ENCODE measurements at regions not wholly inside any gene's neighbourhood (a gene's known extent, or its start where the extent isn't known, plus 50 kb on each side); places are given as distances from the start of the nearest gene placed in this dataset.

DNA sequence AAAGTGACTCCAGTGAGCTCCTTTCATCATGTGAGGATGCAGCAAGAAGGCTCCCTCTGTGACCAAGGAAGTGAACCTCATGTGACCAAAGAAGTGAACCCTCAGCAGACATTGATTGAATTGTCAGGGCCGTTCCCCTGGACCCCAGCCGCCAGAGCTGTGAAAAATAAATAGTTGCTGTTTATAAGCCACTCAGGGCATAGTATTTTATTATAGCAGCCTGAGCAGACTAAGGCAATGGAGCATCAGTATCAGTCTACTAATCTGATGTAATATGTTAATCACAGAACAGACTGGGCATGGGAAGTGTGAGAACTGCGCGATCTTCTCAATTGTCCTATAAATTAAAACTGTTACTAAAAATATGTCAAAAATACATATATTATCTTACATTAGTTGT, 384.5 kb upstream of the PRKCQ start (continued):
- TF ChIP-seq, protein P1, sequence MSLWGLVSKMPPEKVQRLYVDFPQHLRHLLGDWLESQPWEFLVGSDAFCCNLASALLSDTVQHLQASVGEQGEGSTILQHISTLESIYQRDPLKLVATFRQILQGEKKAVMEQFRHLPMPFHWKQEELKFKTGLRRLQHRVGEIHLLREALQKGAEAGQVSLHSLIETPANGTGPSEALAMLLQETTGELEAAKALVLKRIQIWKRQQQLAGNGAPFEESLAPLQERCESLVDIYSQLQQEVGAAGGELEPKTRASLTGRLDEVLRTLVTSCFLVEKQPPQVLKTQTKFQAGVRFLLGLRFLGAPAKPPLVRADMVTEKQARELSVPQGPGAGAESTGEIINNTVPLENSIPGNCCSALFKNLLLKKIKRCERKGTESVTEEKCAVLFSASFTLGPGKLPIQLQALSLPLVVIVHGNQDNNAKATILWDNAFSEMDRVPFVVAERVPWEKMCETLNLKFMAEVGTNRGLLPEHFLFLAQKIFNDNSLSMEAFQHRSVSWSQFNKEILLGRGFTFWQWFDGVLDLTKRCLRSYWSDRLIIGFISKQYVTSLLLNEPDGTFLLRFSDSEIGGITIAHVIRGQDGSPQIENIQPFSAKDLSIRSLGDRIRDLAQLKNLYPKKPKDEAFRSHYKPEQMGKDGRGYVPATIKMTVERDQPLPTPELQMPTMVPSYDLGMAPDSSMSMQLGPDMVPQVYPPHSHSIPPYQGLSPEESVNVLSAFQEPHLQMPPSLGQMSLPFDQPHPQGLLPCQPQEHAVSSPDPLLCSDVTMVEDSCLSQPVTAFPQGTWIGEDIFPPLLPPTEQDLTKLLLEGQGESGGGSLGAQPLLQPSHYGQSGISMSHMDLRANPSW (CRISPR knock-in tag; conservative IDR thresholded peaks at IDR 0.05; ENCODE audit: low read depth), result no peak
- TF ChIP-seq CREM (CRISPR knock-in tag; IDR thresholded peaks at IDR 0.05) (no peak), ZBTB21 (CRISPR knock-in tag; IDR thresholded peaks at IDR 0.05; ENCODE audit: borderline replicate concordance) (no peak)
- TF ChIP-seq, protein P2, sequence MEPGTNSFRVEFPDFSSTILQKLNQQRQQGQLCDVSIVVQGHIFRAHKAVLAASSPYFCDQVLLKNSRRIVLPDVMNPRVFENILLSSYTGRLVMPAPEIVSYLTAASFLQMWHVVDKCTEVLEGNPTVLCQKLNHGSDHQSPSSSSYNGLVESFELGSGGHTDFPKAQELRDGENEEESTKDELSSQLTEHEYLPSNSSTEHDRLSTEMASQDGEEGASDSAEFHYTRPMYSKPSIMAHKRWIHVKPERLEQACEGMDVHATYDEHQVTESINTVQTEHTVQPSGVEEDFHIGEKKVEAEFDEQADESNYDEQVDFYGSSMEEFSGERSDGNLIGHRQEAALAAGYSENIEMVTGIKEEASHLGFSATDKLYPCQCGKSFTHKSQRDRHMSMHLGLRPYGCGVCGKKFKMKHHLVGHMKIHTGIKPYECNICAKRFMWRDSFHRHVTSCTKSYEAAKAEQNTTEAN (CRISPR knock-in tag; IDR thresholded peaks at IDR 0.05), result no peak

DNA sequence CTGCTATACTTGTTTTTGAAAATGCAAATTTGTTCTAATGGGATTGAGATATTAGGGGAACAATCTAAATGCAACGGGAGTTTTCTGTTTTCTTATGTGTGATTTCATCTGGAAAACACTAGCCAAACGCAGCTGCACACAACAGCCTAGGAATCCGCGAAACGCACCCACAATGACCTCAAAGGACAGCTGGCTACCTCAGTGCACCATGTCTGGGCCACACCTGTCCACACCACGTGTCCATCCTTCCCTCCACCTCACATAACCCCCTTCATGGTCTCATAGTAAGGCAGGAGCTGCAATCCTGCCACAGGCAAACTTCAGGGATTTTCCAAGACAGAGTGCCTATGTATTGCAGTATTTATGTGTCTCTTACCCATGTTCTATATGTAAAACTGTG, 382.5 kb upstream of the PRKCQ start:
- DNase-seq (ENCODE audit: low spot score), result no peak
- no peaks in the 10 kb centered on the region; the same call in 1 of the 2 replicates for H3K36me3 Mint-ChIP-seq
- TF ChIP-seq, protein P3, sequence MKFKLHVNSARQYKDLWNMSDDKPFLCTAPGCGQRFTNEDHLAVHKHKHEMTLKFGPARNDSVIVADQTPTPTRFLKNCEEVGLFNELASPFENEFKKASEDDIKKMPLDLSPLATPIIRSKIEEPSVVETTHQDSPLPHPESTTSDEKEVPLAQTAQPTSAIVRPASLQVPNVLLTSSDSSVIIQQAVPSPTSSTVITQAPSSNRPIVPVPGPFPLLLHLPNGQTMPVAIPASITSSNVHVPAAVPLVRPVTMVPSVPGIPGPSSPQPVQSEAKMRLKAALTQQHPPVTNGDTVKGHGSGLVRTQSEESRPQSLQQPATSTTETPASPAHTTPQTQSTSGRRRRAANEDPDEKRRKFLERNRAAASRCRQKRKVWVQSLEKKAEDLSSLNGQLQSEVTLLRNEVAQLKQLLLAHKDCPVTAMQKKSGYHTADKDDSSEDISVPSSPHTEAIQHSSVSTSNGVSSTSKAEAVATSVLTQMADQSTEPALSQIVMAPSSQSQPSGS (CRISPR knock-in tag; IDR thresholded peaks at IDR 0.05; ENCODE audit: borderline replicate concordance, low read depth), result no peak
- TF ChIP-seq FOXP1 (CRISPR knock-in tag; IDR thresholded peaks at IDR 0.05; ENCODE audit: borderline replicate concordance) (no peak), ZBTB21 (CRISPR knock-in tag; IDR thresholded peaks at IDR 0.05; ENCODE audit: borderline replicate concordance) (no peak), TCF7 (CRISPR knock-in tag; IDR thresholded peaks at IDR 0.05; ENCODE audit: low read depth) (no peak), CREB1 (CRISPR knock-in tag; IDR thresholded peaks at IDR 0.05) (no peak), ZNF396 (CRISPR knock-in tag; IDR thresholded peaks at IDR 0.05; ENCODE audit: borderline replicate concordance) (no peak), ZNF671 (CRISPR knock-in tag; IDR thresholded peaks at IDR 0.05) (no peak)
- TF ChIP-seq, protein P4, sequence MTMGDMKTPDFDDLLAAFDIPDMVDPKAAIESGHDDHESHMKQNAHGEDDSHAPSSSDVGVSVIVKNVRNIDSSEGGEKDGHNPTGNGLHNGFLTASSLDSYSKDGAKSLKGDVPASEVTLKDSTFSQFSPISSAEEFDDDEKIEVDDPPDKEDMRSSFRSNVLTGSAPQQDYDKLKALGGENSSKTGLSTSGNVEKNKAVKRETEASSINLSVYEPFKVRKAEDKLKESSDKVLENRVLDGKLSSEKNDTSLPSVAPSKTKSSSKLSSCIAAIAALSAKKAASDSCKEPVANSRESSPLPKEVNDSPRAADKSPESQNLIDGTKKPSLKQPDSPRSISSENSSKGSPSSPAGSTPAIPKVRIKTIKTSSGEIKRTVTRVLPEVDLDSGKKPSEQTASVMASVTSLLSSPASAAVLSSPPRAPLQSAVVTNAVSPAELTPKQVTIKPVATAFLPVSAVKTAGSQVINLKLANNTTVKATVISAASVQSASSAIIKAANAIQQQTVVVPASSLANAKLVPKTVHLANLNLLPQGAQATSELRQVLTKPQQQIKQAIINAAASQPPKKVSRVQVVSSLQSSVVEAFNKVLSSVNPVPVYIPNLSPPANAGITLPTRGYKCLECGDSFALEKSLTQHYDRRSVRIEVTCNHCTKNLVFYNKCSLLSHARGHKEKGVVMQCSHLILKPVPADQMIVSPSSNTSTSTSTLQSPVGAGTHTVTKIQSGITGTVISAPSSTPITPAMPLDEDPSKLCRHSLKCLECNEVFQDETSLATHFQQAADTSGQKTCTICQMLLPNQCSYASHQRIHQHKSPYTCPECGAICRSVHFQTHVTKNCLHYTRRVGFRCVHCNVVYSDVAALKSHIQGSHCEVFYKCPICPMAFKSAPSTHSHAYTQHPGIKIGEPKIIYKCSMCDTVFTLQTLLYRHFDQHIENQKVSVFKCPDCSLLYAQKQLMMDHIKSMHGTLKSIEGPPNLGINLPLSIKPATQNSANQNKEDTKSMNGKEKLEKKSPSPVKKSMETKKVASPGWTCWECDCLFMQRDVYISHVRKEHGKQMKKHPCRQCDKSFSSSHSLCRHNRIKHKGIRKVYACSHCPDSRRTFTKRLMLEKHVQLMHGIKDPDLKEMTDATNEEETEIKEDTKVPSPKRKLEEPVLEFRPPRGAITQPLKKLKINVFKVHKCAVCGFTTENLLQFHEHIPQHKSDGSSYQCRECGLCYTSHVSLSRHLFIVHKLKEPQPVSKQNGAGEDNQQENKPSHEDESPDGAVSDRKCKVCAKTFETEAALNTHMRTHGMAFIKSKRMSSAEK (CRISPR knock-in tag; IDR thresholded peaks at IDR 0.05; ENCODE audit: borderline replicate concordance), result no peak
- TF ChIP-seq, protein P5, sequence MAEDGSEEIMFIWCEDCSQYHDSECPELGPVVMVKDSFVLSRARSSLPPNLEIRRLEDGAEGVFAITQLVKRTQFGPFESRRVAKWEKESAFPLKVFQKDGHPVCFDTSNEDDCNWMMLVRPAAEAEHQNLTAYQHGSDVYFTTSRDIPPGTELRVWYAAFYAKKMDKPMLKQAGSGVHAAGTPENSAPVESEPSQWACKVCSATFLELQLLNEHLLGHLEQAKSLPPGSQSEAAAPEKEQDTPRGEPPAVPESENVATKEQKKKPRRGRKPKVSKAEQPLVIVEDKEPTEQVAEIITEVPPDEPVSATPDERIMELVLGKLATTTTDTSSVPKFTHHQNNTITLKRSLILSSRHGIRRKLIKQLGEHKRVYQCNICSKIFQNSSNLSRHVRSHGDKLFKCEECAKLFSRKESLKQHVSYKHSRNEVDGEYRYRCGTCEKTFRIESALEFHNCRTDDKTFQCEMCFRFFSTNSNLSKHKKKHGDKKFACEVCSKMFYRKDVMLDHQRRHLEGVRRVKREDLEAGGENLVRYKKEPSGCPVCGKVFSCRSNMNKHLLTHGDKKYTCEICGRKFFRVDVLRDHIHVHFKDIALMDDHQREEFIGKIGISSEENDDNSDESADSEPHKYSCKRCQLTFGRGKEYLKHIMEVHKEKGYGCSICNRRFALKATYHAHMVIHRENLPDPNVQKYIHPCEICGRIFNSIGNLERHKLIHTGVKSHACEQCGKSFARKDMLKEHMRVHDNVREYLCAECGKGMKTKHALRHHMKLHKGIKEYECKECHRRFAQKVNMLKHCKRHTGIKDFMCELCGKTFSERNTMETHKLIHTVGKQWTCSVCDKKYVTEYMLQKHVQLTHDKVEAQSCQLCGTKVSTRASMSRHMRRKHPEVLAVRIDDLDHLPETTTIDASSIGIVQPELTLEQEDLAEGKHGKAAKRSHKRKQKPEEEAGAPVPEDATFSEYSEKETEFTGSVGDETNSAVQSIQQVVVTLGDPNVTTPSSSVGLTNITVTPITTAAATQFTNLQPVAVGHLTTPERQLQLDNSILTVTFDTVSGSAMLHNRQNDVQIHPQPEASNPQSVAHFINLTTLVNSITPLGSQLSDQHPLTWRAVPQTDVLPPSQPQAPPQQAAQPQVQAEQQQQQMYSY (CRISPR knock-in tag; IDR thresholded peaks at IDR 0.05), result no peak
- TF ChIP-seq, protein P6, sequence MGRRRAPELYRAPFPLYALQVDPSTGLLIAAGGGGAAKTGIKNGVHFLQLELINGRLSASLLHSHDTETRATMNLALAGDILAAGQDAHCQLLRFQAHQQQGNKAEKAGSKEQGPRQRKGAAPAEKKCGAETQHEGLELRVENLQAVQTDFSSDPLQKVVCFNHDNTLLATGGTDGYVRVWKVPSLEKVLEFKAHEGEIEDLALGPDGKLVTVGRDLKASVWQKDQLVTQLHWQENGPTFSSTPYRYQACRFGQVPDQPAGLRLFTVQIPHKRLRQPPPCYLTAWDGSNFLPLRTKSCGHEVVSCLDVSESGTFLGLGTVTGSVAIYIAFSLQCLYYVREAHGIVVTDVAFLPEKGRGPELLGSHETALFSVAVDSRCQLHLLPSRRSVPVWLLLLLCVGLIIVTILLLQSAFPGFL (CRISPR knock-in tag; IDR thresholded peaks at IDR 0.05; ENCODE audit: borderline replicate concordance), result no peak
- TF ChIP-seq, protein P7, sequence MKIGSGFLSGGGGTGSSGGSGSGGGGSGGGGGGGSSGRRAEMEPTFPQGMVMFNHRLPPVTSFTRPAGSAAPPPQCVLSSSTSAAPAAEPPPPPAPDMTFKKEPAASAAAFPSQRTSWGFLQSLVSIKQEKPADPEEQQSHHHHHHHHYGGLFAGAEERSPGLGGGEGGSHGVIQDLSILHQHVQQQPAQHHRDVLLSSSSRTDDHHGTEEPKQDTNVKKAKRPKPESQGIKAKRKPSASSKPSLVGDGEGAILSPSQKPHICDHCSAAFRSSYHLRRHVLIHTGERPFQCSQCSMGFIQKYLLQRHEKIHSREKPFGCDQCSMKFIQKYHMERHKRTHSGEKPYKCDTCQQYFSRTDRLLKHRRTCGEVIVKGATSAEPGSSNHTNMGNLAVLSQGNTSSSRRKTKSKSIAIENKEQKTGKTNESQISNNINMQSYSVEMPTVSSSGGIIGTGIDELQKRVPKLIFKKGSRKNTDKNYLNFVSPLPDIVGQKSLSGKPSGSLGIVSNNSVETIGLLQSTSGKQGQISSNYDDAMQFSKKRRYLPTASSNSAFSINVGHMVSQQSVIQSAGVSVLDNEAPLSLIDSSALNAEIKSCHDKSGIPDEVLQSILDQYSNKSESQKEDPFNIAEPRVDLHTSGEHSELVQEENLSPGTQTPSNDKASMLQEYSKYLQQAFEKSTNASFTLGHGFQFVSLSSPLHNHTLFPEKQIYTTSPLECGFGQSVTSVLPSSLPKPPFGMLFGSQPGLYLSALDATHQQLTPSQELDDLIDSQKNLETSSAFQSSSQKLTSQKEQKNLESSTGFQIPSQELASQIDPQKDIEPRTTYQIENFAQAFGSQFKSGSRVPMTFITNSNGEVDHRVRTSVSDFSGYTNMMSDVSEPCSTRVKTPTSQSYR (CRISPR knock-in tag; IDR thresholded peaks at IDR 0.05), result no peak
- ATAC-seq, result no peak
- H3K4me1 Mint-ChIP-seq, result peaks cover 8% of the 10 kb centered on the region
- H3K9me3 Mint-ChIP-seq, result peaks cover 21% of the 10 kb centered on the region
- H3K4me3 Mint-ChIP-seq, result no peak overlapping the region
- ChIA-PET CTCF (no interaction called here), POLR2A (no interaction called here)
- H3K27me3 Mint-ChIP-seq (ENCODE audit: low read depth), result no peaks in the 10 kb centered on the region
- H3K27ac Mint-ChIP-seq, result no peak overlapping the region
